ENCODE measurements at regions not wholly inside any gene's neighbourhood (a gene's known extent, or its start where the extent isn't known, plus 50 kb on each side); places are given as distances from the start of the nearest gene placed in this dataset.

DNA sequence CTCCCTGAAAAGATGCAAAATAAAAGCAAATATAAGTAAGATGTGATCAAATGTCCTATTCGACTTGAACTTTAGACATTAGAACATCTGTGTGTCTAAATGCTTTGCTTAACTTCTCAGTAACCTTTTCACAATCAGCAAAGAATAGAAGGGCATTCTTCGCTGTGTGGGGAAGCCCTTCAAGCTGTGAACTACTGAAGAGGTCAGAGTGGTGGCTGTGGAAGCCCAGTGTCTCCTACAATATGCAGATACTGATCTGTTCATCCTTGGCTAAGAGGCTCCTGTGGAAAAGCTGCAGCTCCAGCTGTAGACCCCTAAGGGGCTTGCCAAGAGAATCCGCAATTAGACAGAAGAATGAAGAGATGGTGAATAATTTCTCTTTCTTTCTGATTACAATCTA is 400.3 kb upstream of the SASH1 start:
- H3K4me1 ChIP-seq (ENCODE audit: insufficient read depth, low read length): no peaks in the 10 kb centered on the region
- H3K79me2 ChIP-seq (ENCODE audit: insufficient read depth, low read length): no peaks in the 10 kb centered on the region
- no peak overlapping the region for H3K4me3 ChIP-seq (ENCODE audit: insufficient read depth, low read length)
- no peak for DNase-seq (ENCODE audit: insufficient read length, low spot score, missing footprints)
- no peak overlapping the region for H2AFZ ChIP-seq (ENCODE audit: low read length)
- no peaks in the 10 kb centered on the region for H3K36me3 ChIP-seq (ENCODE audit: insufficient read depth, low read length)
- no peaks in the 10 kb centered on the region for H3K9me3 ChIP-seq (ENCODE audit: low read depth, low read length)
- TF ChIP-seq CTCF (IDR thresholded peaks at IDR 0.05; ENCODE audit: extremely low read depth, low read depth, low read length): no peak
- no peaks in the 10 kb centered on the region for H3K27me3 ChIP-seq (ENCODE audit: insufficient read depth, low read length)
- H3K4me2 ChIP-seq (ENCODE audit: insufficient read depth, low read length): no peak overlapping the region
- no peak overlapping the region for H3K27ac ChIP-seq (ENCODE audit: low read depth, low read length)
- no peaks in the 10 kb centered on the region for H4K20me1 ChIP-seq (ENCODE audit: insufficient read depth, low read length)

- DNase-seq (ENCODE audit: insufficient read length, low spot score, missing footprints): no peak
- no peak overlapping the region for H3K4me2 ChIP-seq (ENCODE audit: insufficient read depth, low read length)
- H2AFZ ChIP-seq (ENCODE audit: low read length): no peak overlapping the region
- H4K20me1 ChIP-seq (ENCODE audit: insufficient read depth, low read length): no peaks in the 10 kb centered on the region
- no peaks in the 10 kb centered on the region for H3K4me1 ChIP-seq (ENCODE audit: insufficient read depth, low read length)
- no peak overlapping the region for H3K4me3 ChIP-seq (ENCODE audit: insufficient read depth, low read length)
- no peak for TF ChIP-seq CTCF (IDR thresholded peaks at IDR 0.05; ENCODE audit: extremely low read depth, low read depth, low read length)
- H3K36me3 ChIP-seq (ENCODE audit: insufficient read depth, low read length): no peaks in the 10 kb centered on the region
- no peaks in the 10 kb centered on the region for H3K27me3 ChIP-seq (ENCODE audit: insufficient read depth, low read length)
- no peak overlapping the region for H3K27ac ChIP-seq (ENCODE audit: low read depth, low read length)
- H3K79me2 ChIP-seq (ENCODE audit: insufficient read depth, low read length): no peaks in the 10 kb centered on the region
- no peaks in the 10 kb centered on the region for H3K9me3 ChIP-seq (ENCODE audit: low read depth, low read length)
Observed at GRCh38 chr6:147944122-147944521, 398.5 kb upstream of the SASH1 start.

GRCh38 chr6:147947521-147947920 is 395.1 kb upstream of the SASH1 start:
- TF ChIP-seq CTCF (IDR thresholded peaks at IDR 0.05; ENCODE audit: extremely low read depth, low read depth, low read length): no peak
- H3K9me3 ChIP-seq (ENCODE audit: low read depth, low read length): no peaks in the 10 kb centered on the region
- no peaks in the 10 kb centered on the region for H3K27me3 ChIP-seq (ENCODE audit: insufficient read depth, low read length)
- no peak overlapping the region for H3K27ac ChIP-seq (ENCODE audit: low read depth, low read length)
- no peaks in the 10 kb centered on the region for H3K36me3 ChIP-seq (ENCODE audit: insufficient read depth, low read length)
- H3K79me2 ChIP-seq (ENCODE audit: insufficient read depth, low read length): no peaks in the 10 kb centered on the region
- no peak for DNase-seq (ENCODE audit: insufficient read length, low spot score, missing footprints)
- no peaks in the 10 kb centered on the region for H4K20me1 ChIP-seq (ENCODE audit: insufficient read depth, low read length)
- no peak overlapping the region for H3K4me3 ChIP-seq (ENCODE audit: insufficient read depth, low read length)
- H2AFZ ChIP-seq (ENCODE audit: low read length): no peak overlapping the region
- no peak overlapping the region for H3K4me2 ChIP-seq (ENCODE audit: insufficient read depth, low read length)
- H3K4me1 ChIP-seq (ENCODE audit: insufficient read depth, low read length): peaks cover 10% of the 10 kb centered on the region

DNA sequence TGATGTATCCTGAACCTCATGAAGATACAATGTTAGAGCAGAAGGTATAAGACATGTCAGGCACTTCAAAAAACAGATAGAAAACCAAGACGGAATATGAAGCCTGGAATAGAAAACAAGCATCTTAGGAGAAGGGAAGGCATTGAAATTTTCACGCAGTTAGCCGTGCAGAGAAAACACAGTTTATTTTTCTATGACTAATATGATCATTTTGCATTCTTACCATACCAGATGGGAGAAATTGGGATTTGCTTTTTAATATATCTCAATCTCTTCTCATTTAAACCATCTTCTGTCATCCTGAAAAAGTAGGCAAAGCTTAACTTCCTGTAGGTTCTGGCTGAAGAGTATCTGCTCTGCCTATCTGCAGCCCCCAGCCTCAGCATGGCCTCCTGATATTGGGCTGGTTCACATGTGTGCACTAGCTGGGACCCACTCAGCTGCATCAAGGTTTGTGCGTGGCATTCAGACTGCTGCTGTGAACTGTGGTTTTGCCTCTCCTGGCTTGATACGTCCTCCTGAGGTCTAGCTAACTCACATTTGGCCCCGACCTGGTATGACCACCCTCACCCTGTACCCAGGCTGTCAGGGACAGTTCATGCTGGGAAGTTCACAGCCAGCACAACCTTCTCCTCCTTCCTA is 392.5 kb upstream of the SASH1 start:
- H3K9me3 ChIP-seq (ENCODE audit: low read depth, low read length): no peaks in the 10 kb centered on the region
- no peaks in the 10 kb centered on the region for H3K79me2 ChIP-seq (ENCODE audit: insufficient read depth, low read length)
- H4K20me1 ChIP-seq (ENCODE audit: insufficient read depth, low read length): no peaks in the 10 kb centered on the region
- H3K27me3 ChIP-seq (ENCODE audit: insufficient read depth, low read length): no peaks in the 10 kb centered on the region
- peak overlapping the region; percentile 11 for H3K4me3 ChIP-seq (ENCODE audit: insufficient read depth, low read length)
- H3K27ac ChIP-seq (ENCODE audit: low read depth, low read length): no peak overlapping the region
- H3K36me3 ChIP-seq (ENCODE audit: insufficient read depth, low read length): no peaks in the 10 kb centered on the region
- TF ChIP-seq CTCF (IDR thresholded peaks at IDR 0.05; ENCODE audit: extremely low read depth, low read depth, low read length): no peak
- peaks cover 10% of the 10 kb centered on the region for H3K4me1 ChIP-seq (ENCODE audit: insufficient read depth, low read length)
- peak overlapping the region; percentile 26 for H2AFZ ChIP-seq (ENCODE audit: low read length)
- H3K4me2 ChIP-seq (ENCODE audit: insufficient read depth, low read length): peak overlapping the region; percentile 71
- DNase-seq (ENCODE audit: insufficient read length, low spot score, missing footprints): no peak

Measured in osteoblast (primary cell).